DND-41 (cell line): ENCODE measurements at regions not wholly inside any gene's neighbourhood (a gene's known extent, or its start where the extent isn't known, plus 50 kb on each side); places are given as distances from the start of the nearest gene placed in this dataset.

Source experiments
- EZH2 ChIP-seq: IDR thresholded peaks from 3 replicates; pipeline ENCODE4 v1.6.1; 2012; ENCODE audit warnings: borderline replicate concordance, low read depth, mild to moderate bottlenecking, moderate library complexity, low read length, inconsistent platforms; ENCODE audit not compliant: severe bottlenecking
- TF ChIP-seq, protein P1 (sequence below): IDR thresholded peaks from 2 replicates; pipeline ENCODE4 v1.5.1; 2012; ENCODE audit warnings: borderline replicate concordance, low read length, moderate library complexity, mild to moderate bottlenecking; ENCODE audit not compliant: poor library complexity, severe bottlenecking; ENCODE audit errors: extremely low read depth

DNA sequence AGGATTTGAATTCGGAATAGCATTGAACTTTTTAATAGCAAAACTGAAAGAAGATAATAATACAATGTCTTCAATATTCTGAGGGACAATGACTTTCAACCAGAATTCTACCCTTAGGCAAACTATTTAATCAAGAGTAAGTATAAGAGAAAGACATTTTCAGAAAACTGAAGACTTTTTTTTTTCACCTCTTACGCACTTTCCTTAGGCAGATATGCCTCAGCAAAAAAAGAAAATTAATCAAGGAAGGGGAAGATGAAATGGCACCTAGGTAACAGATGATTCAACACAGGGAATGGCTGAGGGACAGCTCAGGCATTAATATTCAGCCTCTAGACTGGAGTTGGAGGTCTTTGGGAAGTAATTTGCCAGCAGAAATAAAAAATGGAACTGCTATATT lies 184.9 kb downstream of the URB2 start:
- no peak for TF ChIP-seq EZH2
- TF ChIP-seq, protein P1, sequence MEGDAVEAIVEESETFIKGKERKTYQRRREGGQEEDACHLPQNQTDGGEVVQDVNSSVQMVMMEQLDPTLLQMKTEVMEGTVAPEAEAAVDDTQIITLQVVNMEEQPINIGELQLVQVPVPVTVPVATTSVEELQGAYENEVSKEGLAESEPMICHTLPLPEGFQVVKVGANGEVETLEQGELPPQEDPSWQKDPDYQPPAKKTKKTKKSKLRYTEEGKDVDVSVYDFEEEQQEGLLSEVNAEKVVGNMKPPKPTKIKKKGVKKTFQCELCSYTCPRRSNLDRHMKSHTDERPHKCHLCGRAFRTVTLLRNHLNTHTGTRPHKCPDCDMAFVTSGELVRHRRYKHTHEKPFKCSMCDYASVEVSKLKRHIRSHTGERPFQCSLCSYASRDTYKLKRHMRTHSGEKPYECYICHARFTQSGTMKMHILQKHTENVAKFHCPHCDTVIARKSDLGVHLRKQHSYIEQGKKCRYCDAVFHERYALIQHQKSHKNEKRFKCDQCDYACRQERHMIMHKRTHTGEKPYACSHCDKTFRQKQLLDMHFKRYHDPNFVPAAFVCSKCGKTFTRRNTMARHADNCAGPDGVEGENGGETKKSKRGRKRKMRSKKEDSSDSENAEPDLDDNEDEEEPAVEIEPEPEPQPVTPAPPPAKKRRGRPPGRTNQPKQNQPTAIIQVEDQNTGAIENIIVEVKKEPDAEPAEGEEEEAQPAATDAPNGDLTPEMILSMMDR = no peak
